HUES48 (cell line): ENCODE measurements at regions not wholly inside any gene's neighbourhood (a gene's known extent, or its start where the extent isn't known, plus 50 kb on each side); places are given as distances from the start of the nearest gene placed in this dataset.
"Not testable (repeated sequence)": the region's sequence is repeated elsewhere in the genome, so short reads cannot be mapped to it uniquely, and the experiment has no call there.

ENCODE experiments used
- H3K27ac ChIP-seq: one replicate; pipeline ENCODE4 v1.7.0; 2013; ENCODE audit warnings: low read depth, low read length, inconsistent platforms
- H3K27me3 ChIP-seq: 2 replicates; pipeline ENCODE4 v1.6.1; 2013; ENCODE audit warnings: mild to moderate bottlenecking, low read length; ENCODE audit not compliant: control insufficient read depth, insufficient read depth
- H3K36me3 ChIP-seq: 2 replicates; pipeline ENCODE4 v1.6.1; 2013; ENCODE audit warnings: low read length; ENCODE audit not compliant: control insufficient read depth, insufficient read depth
- H3K4me1 ChIP-seq: 2 replicates; pipeline ENCODE4 v1.6.1; 2013; ENCODE audit warnings: mild to moderate bottlenecking, low read length; ENCODE audit not compliant: control insufficient read depth, insufficient read depth
- H3K4me3 ChIP-seq: 2 replicates; pipeline ENCODE4 v1.5.1; 2013; ENCODE audit warnings: mild to moderate bottlenecking, low read depth, low read length
- H3K9ac ChIP-seq: 2 replicates; pipeline ENCODE4 v1.6.1; 2013; ENCODE audit warnings: mild to moderate bottlenecking, low read depth, low read length, moderate library complexity
- H3K9me3 ChIP-seq: 2 replicates; pipeline ENCODE4 v1.6.1; 2013; ENCODE audit warnings: low read length; ENCODE audit not compliant: control insufficient read depth, insufficient read depth

GRCh38 chr22:23499845-23500500 lies 80.1 kb downstream of the IGLL1 start:
- Histone ChIP-seq H3K4me3 (no peak overlapping the region), H3K9me3 (no peaks in the 10 kb centered on the region), H3K9ac (no peak overlapping the region), H3K27ac (no peak overlapping the region), H3K27me3 (no peaks in the 10 kb centered on the region), H3K36me3 (no peaks in the 10 kb centered on the region), H3K4me1 (peaks cover 20% of the 10 kb centered on the region; the same call in 1 of the 2 replicates)

DNA sequence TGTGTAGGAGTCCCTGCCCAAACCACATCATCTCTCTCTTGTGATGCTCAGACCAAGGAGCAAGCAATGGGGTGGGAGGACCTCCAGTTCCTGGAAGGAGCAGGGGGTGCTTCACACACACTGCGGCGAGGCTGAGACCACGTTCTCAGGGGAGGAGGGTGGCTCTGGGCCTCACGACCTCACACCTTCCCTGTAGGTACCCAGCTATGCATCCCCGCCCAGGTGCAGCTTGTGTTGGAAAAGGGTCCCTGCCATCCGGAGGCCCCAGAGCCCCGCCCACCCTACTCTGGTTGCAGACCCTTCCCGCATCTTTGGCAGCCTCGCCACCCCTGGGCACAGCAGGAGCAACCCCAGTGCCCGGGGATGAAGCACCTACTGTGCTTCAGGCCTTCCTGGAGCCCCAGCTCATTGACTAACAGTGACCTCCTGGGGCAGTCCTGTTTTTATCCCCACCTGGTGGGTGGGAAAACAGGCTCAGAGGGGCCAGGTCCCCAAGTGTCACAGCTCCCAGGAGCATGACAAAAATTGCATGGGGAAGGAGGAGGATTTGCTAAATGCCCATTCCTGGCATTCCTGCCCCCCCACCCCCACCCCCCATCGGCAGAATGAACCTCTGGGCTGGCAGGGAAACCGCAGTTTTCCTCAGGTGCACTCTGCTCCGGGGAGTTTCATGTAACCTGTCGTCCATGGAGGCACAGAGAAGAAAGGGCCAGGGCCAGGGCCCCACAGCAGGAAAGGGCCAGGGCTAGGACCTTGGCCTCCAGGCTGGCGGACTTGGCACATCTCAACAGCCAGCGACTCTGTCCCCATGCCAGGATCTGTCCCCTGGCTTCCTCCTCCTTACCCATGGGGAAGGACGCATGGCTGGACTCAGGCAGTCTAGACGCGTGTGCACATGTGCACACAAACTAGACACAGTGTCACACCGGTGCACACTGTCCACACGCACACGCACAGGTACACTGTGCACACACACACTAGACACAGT lies 81.0 kb downstream of the IGLL1 start:
- no peak overlapping the region for H3K4me3 ChIP-seq
- no peaks in the 10 kb centered on the region for H3K27me3 ChIP-seq
- H3K36me3 ChIP-seq: no peaks in the 10 kb centered on the region
- no peak overlapping the region for H3K27ac ChIP-seq
- no peaks in the 10 kb centered on the region for H3K9me3 ChIP-seq
- no peak overlapping the region for H3K9ac ChIP-seq
- H3K4me1 ChIP-seq: peaks cover 20% of the 10 kb centered on the region; the same call in 1 of the 2 replicates

GRCh38 chr22:23497889-23498288 lies 82.2 kb downstream of the IGLL1 start:
- not testable (repeated sequence) for H3K9me3 ChIP-seq, H3K27me3 ChIP-seq, H3K9ac ChIP-seq, H3K36me3 ChIP-seq, H3K27ac ChIP-seq, H3K4me3 ChIP-seq
- peaks cover 20% of the 10 kb centered on the region; the same call in 1 of the 2 replicates for H3K4me1 ChIP-seq

DNA sequence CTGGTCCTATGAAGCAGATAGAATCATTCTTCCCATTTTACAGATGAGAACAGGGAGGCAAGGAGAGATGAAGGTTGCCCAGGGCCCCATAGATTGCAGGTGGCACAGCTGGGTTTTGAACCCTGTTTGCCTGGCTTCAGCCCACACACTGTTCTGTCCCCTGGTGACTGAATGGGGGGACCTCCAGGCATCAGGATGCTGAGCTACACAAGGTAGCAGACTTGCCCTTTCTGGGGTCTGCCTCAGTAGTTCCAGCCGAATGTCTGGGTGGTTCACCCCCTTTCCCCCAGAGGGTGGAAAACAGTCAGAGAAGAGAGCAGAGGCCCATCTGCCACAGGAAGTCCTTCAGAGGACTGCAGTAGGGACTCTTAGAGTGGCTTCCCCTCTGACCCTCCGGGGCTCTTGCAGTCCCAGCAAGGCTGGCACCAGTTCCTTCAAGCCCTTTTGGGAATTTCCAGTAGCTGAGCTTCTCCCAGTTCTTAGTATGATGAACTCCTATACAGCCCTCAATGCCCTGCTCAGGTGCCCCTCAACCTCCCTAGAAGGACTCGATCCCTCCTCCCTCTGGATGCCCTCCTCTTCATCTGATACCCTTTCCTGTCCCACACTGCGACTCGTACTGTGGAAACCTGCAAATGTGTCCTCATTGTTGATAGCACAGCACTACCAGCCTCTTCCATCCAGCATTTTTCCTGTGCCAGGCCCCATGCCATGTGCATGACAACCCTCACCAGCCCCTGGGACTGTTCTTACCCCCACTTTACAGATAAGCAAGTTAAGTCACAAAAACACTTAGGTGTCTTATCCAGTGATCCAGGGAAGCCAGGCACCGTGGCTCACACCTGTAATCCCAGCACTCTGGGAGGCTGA lies 82.8 kb downstream of the IGLL1 start:
- no peak overlapping the region for H3K4me3 ChIP-seq
- H3K27me3 ChIP-seq: no peaks in the 10 kb centered on the region
- no peak overlapping the region for H3K9ac ChIP-seq
- H3K4me1 ChIP-seq: peaks cover 20% of the 10 kb centered on the region; the same call in 1 of the 2 replicates
- no peaks in the 10 kb centered on the region for H3K36me3 ChIP-seq
- H3K9me3 ChIP-seq: no peaks in the 10 kb centered on the region
- H3K27ac ChIP-seq: no peak overlapping the region

DNA sequence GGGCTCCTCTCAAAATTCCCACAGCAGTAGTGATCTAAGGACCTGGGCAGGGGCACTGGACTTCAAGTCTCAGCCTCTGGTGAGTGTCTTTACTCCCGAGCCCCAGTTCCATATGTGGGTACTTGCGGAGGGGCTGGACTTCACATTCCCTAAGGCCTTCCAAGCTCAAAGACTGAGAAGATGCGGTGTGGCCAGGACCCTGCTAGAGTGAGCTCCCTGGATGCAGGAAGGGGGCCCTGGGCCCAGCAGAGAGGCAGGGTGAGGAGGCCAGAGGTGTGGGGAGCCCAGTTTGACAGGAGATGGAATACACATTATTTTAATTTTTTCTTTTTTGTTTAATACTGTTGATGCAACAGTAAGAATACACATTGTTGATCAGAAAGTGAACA lies 83.7 kb downstream of the IGLL1 start:
- no peaks in the 10 kb centered on the region for H3K36me3 ChIP-seq
- no peak overlapping the region for H3K27ac ChIP-seq

DNA sequence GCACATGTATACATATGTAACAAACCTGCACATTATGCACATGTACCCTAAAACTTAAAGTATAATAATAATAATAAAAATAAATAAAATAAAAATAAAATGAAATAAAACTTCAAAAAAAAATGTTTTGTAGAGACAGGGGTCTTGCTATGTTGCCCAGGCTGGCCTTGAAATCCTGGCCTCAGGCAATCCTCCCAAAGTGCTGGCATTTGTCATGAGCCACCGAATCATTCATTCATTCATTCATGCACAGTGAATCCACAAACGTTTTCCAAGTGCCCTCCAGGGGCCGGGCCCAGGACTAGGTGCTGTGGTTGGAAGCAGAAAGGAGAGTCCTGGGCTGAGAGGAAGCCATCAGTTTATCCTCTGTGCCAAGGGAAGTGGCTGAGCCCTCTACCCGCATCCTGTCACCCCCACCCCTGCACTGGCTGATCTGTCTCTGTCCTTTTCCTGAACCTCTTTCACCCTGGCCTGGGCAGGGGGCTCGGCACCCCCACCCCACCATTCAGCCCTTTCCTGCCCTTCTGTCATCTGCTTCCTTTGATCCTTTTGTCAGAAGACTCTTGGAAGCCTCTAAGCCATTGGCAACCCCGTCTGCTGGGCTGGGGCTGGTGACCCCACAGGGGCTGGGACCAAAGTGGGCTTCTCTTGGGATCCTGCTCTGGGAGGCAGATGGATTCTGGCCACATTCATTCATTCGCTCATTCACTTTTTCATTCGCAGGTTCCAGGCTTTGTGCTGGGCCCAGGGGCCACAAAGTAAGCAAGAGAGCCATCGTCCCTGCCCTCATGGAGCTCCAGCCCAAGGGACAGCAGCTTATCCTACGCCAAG lies 84.3 kb downstream of the IGLL1 start:
- Histone ChIP-seq H3K27ac (no peak overlapping the region), H3K4me3 (no peak overlapping the region)

More for the DNA sequence above, 83.7 kb downstream of the IGLL1 start:
- Histone ChIP-seq H3K4me3 (no peak overlapping the region), H3K9ac (no peak overlapping the region), H3K4me1 (peaks cover 20% of the 10 kb centered on the region; the same call in 1 of the 2 replicates), H3K9me3 (no peaks in the 10 kb centered on the region), H3K27me3 (no peaks in the 10 kb centered on the region)

GRCh38 chr22:23494930-23495266 lies 85.2 kb downstream of the IGLL1 start:
- Histone ChIP-seq H3K9ac (no peak overlapping the region), H3K9me3 (no peaks in the 10 kb centered on the region), H3K27me3 (no peaks in the 10 kb centered on the region), H3K36me3 (no peaks in the 10 kb centered on the region), H3K27ac (no peak overlapping the region), H3K4me1 (peaks cover 11% of the 10 kb centered on the region; the same call in 1 of the 2 replicates), H3K4me3 (no peak overlapping the region)

More for the DNA sequence above, 84.3 kb downstream of the IGLL1 start:
- H3K9ac ChIP-seq: no peak overlapping the region
- no peaks in the 10 kb centered on the region for H3K36me3 ChIP-seq
- H3K27me3 ChIP-seq: no peaks in the 10 kb centered on the region
- peaks cover 18% of the 10 kb centered on the region; the same call in 1 of the 2 replicates for H3K4me1 ChIP-seq
- no peaks in the 10 kb centered on the region for H3K9me3 ChIP-seq

DNA sequence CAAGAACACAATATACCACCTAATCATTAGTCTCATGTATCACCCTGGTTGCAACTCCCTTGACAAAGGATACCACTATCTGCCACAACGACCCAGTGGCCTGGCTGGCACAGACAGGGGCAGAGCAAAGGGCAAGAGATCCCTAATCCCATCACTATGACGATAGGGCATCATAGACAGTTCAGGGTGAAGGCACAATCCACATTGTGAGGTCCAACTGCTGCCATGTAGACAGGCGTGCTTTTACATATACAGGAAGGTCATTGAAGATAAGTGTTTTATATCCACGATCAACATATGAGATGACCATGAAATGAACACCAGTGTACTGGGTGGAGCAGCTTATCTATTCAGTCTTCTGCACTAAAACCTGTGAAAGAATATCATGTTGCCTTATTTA lies 94.6 kb downstream of the IGLL1 start:
- Histone ChIP-seq H3K9me3 (peaks cover 3% of the 10 kb centered on the region), H3K27ac (no peak overlapping the region), H3K4me1 (no peaks in the 10 kb centered on the region), H3K9ac (no peak overlapping the region), H3K36me3 (no peaks in the 10 kb centered on the region), H3K4me3 (no peak overlapping the region), H3K27me3 (peaks cover 5% of the 10 kb centered on the region)

- Histone ChIP-seq H3K27me3 (peaks cover 5% of the 10 kb centered on the region), H3K9me3 (peaks cover 3% of the 10 kb centered on the region), H3K36me3 (no peaks in the 10 kb centered on the region), H3K4me1 (no peaks in the 10 kb centered on the region), H3K9ac (no peak overlapping the region), H3K27ac (no peak overlapping the region), H3K4me3 (no peak overlapping the region)
Measured at GRCh38 chr22:23484651-23485050, 95.4 kb downstream of the IGLL1 start.

DNA sequence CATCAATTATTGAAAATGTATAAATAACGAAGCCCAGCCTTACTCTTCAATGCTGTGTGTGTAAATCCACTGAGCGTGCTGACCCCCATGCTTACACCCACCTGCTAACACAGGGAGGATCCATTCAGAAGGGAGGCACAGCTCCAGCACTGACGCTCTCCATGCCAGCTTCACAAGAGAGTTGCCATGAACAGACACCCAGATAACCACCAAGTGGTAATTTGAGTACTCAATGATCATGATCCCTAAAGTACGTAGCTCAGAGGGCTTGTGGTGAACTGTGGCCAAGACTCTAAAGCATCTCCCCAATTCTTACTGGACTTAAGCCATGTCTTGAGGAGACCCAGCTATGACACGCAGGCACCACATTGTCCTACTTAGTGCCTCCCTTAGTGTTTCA lies 98.7 kb downstream of the IGLL1 start:
- Histone ChIP-seq H3K4me1 (no peaks in the 10 kb centered on the region), H3K27ac (no peak overlapping the region), H3K4me3 (no peak overlapping the region), H3K36me3 (no peaks in the 10 kb centered on the region), H3K9me3 (no peaks in the 10 kb centered on the region), H3K9ac (no peak overlapping the region), H3K27me3 (peaks cover 5% of the 10 kb centered on the region)
